IPS-NIHi11 (cell line): ENCODE measurements at regions not wholly inside any gene's neighbourhood (a gene's known extent, or its start where the extent isn't known, plus 50 kb on each side); places are given as distances from the start of the nearest gene placed in this dataset.

Experiments used
- DNase-seq: peaks from one replicate; pipeline ENCODE4 v3.0.0; 2012; ENCODE audit warnings: mixed read lengths, low spot score

GRCh38 chr18:8536231-8536630 lies 73.0 kb upstream of the RAB12 start:
- no peak for DNase-seq

- no peak for DNase-seq
These were observed 72.3 kb upstream of the RAB12 start for GRCh38 chr18:8536922-8537321.

GRCh38 chr18:8537400-8537799 lies 71.8 kb upstream of the RAB12 start:
- DNase-seq = no peak

- DNase-seq = no peak
These were observed 70.3 kb upstream of the RAB12 start for GRCh38 chr18:8538935-8539334.

- no peak for DNase-seq
These were observed 62.6 kb upstream of the RAB12 start for GRCh38 chr18:8546677-8547076.

- no peak for DNase-seq
These were observed 61.1 kb upstream of the RAB12 start for GRCh38 chr18:8548186-8548585.

GRCh38 chr18:8549254-8549757 lies 59.9 kb upstream of the RAB12 start:
- DNase-seq = no peak

- DNase-seq = no peak
These were observed 57.1 kb upstream of the RAB12 start for GRCh38 chr18:8552151-8552550.

GRCh38 chr18:8554354-8554753 lies 54.9 kb upstream of the RAB12 start:
- no peak for DNase-seq

GRCh38 chr18:8556424-8556823 lies 52.8 kb upstream of the RAB12 start:
- DNase-seq = no peak
